ENCODE measurements at regions not wholly inside any gene's neighbourhood (a gene's known extent, or its start where the extent isn't known, plus 50 kb on each side); places are given as distances from the start of the nearest gene placed in this dataset.

DNA sequence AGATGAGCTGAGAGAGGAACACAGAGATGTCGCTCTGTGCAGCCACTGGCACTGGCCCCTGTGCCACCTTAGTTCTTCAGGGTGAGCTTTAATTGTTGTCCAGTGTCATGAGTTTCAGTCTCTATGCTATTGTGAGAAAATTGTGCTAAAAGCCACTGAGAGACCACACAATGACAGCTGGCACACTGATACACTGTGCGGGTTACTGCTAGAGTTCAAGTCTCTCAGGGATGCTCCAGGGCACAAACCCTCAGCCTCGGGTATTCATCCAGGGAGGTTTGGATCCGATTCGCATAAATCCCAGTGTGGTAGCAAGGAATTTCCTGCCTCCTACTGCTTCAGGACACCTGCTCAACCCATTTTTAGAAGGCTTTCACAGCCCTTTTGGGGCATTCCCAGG is 68.1 kb upstream of the EDNRB start:
- no peak overlapping the region for H3K4me3 ChIP-seq (ENCODE audit: low read depth, low read length)
- H3K9me3 ChIP-seq (ENCODE audit: insufficient read depth, low read depth, low read length): no peaks in the 10 kb centered on the region
- no peaks in the 10 kb centered on the region for H3K27me3 ChIP-seq (ENCODE audit: insufficient read depth, low read length)
- H3K27ac ChIP-seq (ENCODE audit: low read depth, low read length): no peak overlapping the region
- no peak overlapping the region for H3K4ac ChIP-seq (ENCODE audit: low read depth, low read length)
- H3K79me1 ChIP-seq (ENCODE audit: low read length): no peaks in the 10 kb centered on the region
- H2BK5ac ChIP-seq (ENCODE audit: low read depth, low read length, poor library complexity): no peak overlapping the region
- H3K4me2 ChIP-seq (ENCODE audit: low read length): no peak overlapping the region
- H4K91ac ChIP-seq (ENCODE audit: low read depth, low read length): no peak overlapping the region
- no peaks in the 10 kb centered on the region for H3K4me1 ChIP-seq (ENCODE audit: control insufficient read depth in 1 of 2, insufficient read depth in 2 of 2, low read length in 2 of 2)
- no peak overlapping the region for H4K12ac ChIP-seq (ENCODE audit: low read depth, low read length)
- H2AK5ac ChIP-seq (ENCODE audit: low read length): no peak overlapping the region
- no peak overlapping the region for H4K8ac ChIP-seq (ENCODE audit: low read depth, low read length)
- no peak for DNase-seq
- H2BK12ac ChIP-seq (ENCODE audit: low read length): no peak overlapping the region
- H3K36me3 ChIP-seq (ENCODE audit: control insufficient read depth in 1 of 2, insufficient read depth in 2 of 2, low read length in 2 of 2): no peaks in the 10 kb centered on the region
- no CpG with 5 or more reads among the region's 5 CpGs for WGBS (ENCODE audit: extremely low coverage, insufficient coverage, insufficient read length)
- no peak overlapping the region for H3K18ac ChIP-seq (ENCODE audit: low read length)
- H2AFZ ChIP-seq (ENCODE audit: insufficient read depth, low read length, poor library complexity): peak overlapping the region; percentile 6
- no peaks in the 10 kb centered on the region for H3K79me2 ChIP-seq (ENCODE audit: control insufficient read depth, insufficient read depth, low read length, poor library complexity)
- H3K14ac ChIP-seq (ENCODE audit: low read length): no peak overlapping the region
- no peak overlapping the region for H3K9ac ChIP-seq (ENCODE audit: low read length)
- H2BK120ac ChIP-seq (ENCODE audit: insufficient read depth, low read length, poor library complexity): no peak overlapping the region
- no peak overlapping the region for H3K23ac ChIP-seq (ENCODE audit: low read length)

GRCh38 chr13:77985866-77986636 is 67.4 kb upstream of the EDNRB start:
- DNase-seq: no peak
- no peaks in the 10 kb centered on the region for H3K79me2 ChIP-seq (ENCODE audit: control insufficient read depth, insufficient read depth, low read length, poor library complexity)
- no peak overlapping the region for H3K4ac ChIP-seq (ENCODE audit: low read depth, low read length)
- no peak overlapping the region for H3K4me3 ChIP-seq (ENCODE audit: low read depth, low read length)
- H3K27me3 ChIP-seq (ENCODE audit: insufficient read depth, low read length): no peaks in the 10 kb centered on the region
- H3K23ac ChIP-seq (ENCODE audit: low read length): no peak overlapping the region
- H4K8ac ChIP-seq (ENCODE audit: low read depth, low read length): no peak overlapping the region
- H3K4me1 ChIP-seq (ENCODE audit: control insufficient read depth in 1 of 2, insufficient read depth in 2 of 2, low read length in 2 of 2): no peaks in the 10 kb centered on the region
- H3K79me1 ChIP-seq (ENCODE audit: low read length): no peaks in the 10 kb centered on the region
- no peak overlapping the region for H2BK12ac ChIP-seq (ENCODE audit: low read length)
- no peak overlapping the region for H2BK5ac ChIP-seq (ENCODE audit: low read depth, low read length, poor library complexity)
- H3K27ac ChIP-seq (ENCODE audit: low read depth, low read length): no peak overlapping the region
- H2AK5ac ChIP-seq (ENCODE audit: low read length): no peak overlapping the region
- H3K4me2 ChIP-seq (ENCODE audit: low read length): no peak overlapping the region
- no peak overlapping the region for H4K12ac ChIP-seq (ENCODE audit: low read depth, low read length)
- no peaks in the 10 kb centered on the region for H3K9me3 ChIP-seq (ENCODE audit: insufficient read depth, low read depth, low read length)
- no peak overlapping the region for H3K14ac ChIP-seq (ENCODE audit: low read length)
- no peak overlapping the region for H2AFZ ChIP-seq (ENCODE audit: insufficient read depth, low read length, poor library complexity)
- no CpG with 5 or more reads among the region's 3 CpGs for WGBS (ENCODE audit: extremely low coverage, insufficient coverage, insufficient read length)
- H3K18ac ChIP-seq (ENCODE audit: low read length): no peak overlapping the region
- no peaks in the 10 kb centered on the region for H3K36me3 ChIP-seq (ENCODE audit: control insufficient read depth in 1 of 2, insufficient read depth in 2 of 2, low read length in 2 of 2)
- no peak overlapping the region for H3K9ac ChIP-seq (ENCODE audit: low read length)
- H4K91ac ChIP-seq (ENCODE audit: low read depth, low read length): no peak overlapping the region
- H2BK120ac ChIP-seq (ENCODE audit: insufficient read depth, low read length, poor library complexity): no peak overlapping the region

GRCh38 chr13:77981281-77981881 is 62.8 kb upstream of the EDNRB start:
- Histone ChIP-seq H3K4me3 (ENCODE audit: low read depth, low read length) (no peak overlapping the region), H3K23ac (ENCODE audit: low read length) (no peak overlapping the region), H3K36me3 (ENCODE audit: control insufficient read depth in 1 of 2, insufficient read depth in 2 of 2, low read length in 2 of 2) (no peaks in the 10 kb centered on the region), H3K9me3 (ENCODE audit: insufficient read depth, low read depth, low read length) (no peaks in the 10 kb centered on the region), H3K4me2 (ENCODE audit: low read length) (no peak overlapping the region), H3K79me2 (ENCODE audit: control insufficient read depth, insufficient read depth, low read length, poor library complexity) (no peaks in the 10 kb centered on the region), H3K4ac (ENCODE audit: low read depth, low read length) (no peak overlapping the region), H3K79me1 (ENCODE audit: low read length) (peaks cover 4% of the 10 kb centered on the region), H2BK120ac (ENCODE audit: insufficient read depth, low read length, poor library complexity) (peak overlapping the region; percentile 60), H3K4me1 (ENCODE audit: control insufficient read depth in 1 of 2, insufficient read depth in 2 of 2, low read length in 2 of 2) (peaks cover 1 to 4% of the 10 kb centered on the region in 2 experiments), H3K27me3 (ENCODE audit: insufficient read depth, low read length) (no peaks in the 10 kb centered on the region), H3K14ac (ENCODE audit: low read length) (peak overlapping the region; percentile 57), H4K91ac (ENCODE audit: low read depth, low read length) (peak overlapping the region; percentile 5), H2BK5ac (ENCODE audit: low read depth, low read length, poor library complexity) (peak overlapping the region; percentile 56), H3K9ac (ENCODE audit: low read length) (no peak overlapping the region), H3K27ac (ENCODE audit: low read depth, low read length) (peak overlapping the region; percentile 53), H3K18ac (ENCODE audit: low read length) (no peak overlapping the region), H2BK12ac (ENCODE audit: low read length) (peak overlapping the region; percentile 49), H4K12ac (ENCODE audit: low read depth, low read length) (no peak overlapping the region), H4K8ac (ENCODE audit: low read depth, low read length) (no peak overlapping the region), H2AFZ (ENCODE audit: insufficient read depth, low read length, poor library complexity) (no peak overlapping the region), H2AK5ac (ENCODE audit: low read length) (no peak overlapping the region)
- no peak for DNase-seq
- no CpG with 5 or more reads among the region's 1 CpG for WGBS (ENCODE audit: extremely low coverage, insufficient coverage, insufficient read length)

- Histone ChIP-seq H3K4ac (ENCODE audit: low read depth, low read length) (no peak overlapping the region), H3K27me3 (ENCODE audit: insufficient read depth, low read length) (no peaks in the 10 kb centered on the region), H4K8ac (ENCODE audit: low read depth, low read length) (no peak overlapping the region), H2BK5ac (ENCODE audit: low read depth, low read length, poor library complexity) (no peak overlapping the region), H2AK5ac (ENCODE audit: low read length) (no peak overlapping the region), H2BK12ac (ENCODE audit: low read length) (no peak overlapping the region), H3K14ac (ENCODE audit: low read length) (no peak overlapping the region), H3K4me3 (ENCODE audit: low read depth, low read length) (no peak overlapping the region), H3K18ac (ENCODE audit: low read length) (no peak overlapping the region), H4K91ac (ENCODE audit: low read depth, low read length) (no peak overlapping the region), H3K36me3 (ENCODE audit: control insufficient read depth in 1 of 2, insufficient read depth in 2 of 2, low read length in 2 of 2) (no peaks in the 10 kb centered on the region), H2BK120ac (ENCODE audit: insufficient read depth, low read length, poor library complexity) (no peak overlapping the region), H3K23ac (ENCODE audit: low read length) (no peak overlapping the region), H3K9me3 (ENCODE audit: insufficient read depth, low read depth, low read length) (no peaks in the 10 kb centered on the region), H4K12ac (ENCODE audit: low read depth, low read length) (no peak overlapping the region), H2AFZ (ENCODE audit: insufficient read depth, low read length, poor library complexity) (no peak overlapping the region), H3K27ac (ENCODE audit: low read depth, low read length) (no peak overlapping the region), H3K79me1 (ENCODE audit: low read length) (peaks cover 9% of the 10 kb centered on the region), H3K4me2 (ENCODE audit: low read length) (no peak overlapping the region), H3K4me1 (ENCODE audit: control insufficient read depth in 1 of 2, insufficient read depth in 2 of 2, low read length in 2 of 2) (peaks cover 5 to 8% of the 10 kb centered on the region in 2 experiments), H3K9ac (ENCODE audit: low read length) (no peak overlapping the region), H3K79me2 (ENCODE audit: control insufficient read depth, insufficient read depth, low read length, poor library complexity) (no peaks in the 10 kb centered on the region)
- peak; percentile 80 to 94 for DNase-seq
- no CpG with 5 or more reads among the region's 2 CpGs for WGBS (ENCODE audit: extremely low coverage, insufficient coverage, insufficient read length)
Observed at GRCh38 chr13:77980592-77980991, 62.0 kb upstream of the EDNRB start.

Measured in trophoblast cell (in vitro differentiated cells and primary cell).